BE2C (cell line): ENCODE measurements at regions not wholly inside any gene's neighbourhood (a gene's known extent, or its start where the extent isn't known, plus 50 kb on each side); places are given as distances from the start of the nearest gene placed in this dataset.
"Not testable (repeated sequence)": the region's sequence is repeated elsewhere in the genome, so short reads cannot be mapped to it uniquely, and the experiment has no call there.

Experiments used
- DNase-seq: peaks from one replicate; pipeline ENCODE4 v3.0.0-alpha.2; 2020
- H3K27me3 ChIP-seq: fragments of 250-450 bp; sonication (Bioruptor Pico); 2 replicates; pipeline ENCODE4 v1.5.1; 2020; ENCODE audit warnings: mild to moderate bottlenecking
- H3K36me3 ChIP-seq: fragments of 250-450 bp; sonication (Bioruptor Pico); 2 replicates; pipeline ENCODE4 v1.5.1; 2020; ENCODE audit warnings: mild to moderate bottlenecking
- H3K4me1 ChIP-seq: fragments of 250-450 bp; sonication (Bioruptor Pico); 2 replicates; pipeline ENCODE4 v1.5.1; 2020
- H3K4me3 ChIP-seq: 2 replicates; pipeline ENCODE4 v1.5.1; 2011; ENCODE audit warnings: low read depth, low read length
- H3K9me3 ChIP-seq: fragments of 250-450 bp; sonication (Bioruptor Pico); 2 replicates; pipeline ENCODE4 v1.5.1; 2020
- TF ChIP-seq, protein P1 (sequence below): IDR thresholded peaks from 2 replicates; pipeline ENCODE4 v1.5.1; 2012; ENCODE audit warnings: mild to moderate bottlenecking, low read depth, low read length

DNA sequence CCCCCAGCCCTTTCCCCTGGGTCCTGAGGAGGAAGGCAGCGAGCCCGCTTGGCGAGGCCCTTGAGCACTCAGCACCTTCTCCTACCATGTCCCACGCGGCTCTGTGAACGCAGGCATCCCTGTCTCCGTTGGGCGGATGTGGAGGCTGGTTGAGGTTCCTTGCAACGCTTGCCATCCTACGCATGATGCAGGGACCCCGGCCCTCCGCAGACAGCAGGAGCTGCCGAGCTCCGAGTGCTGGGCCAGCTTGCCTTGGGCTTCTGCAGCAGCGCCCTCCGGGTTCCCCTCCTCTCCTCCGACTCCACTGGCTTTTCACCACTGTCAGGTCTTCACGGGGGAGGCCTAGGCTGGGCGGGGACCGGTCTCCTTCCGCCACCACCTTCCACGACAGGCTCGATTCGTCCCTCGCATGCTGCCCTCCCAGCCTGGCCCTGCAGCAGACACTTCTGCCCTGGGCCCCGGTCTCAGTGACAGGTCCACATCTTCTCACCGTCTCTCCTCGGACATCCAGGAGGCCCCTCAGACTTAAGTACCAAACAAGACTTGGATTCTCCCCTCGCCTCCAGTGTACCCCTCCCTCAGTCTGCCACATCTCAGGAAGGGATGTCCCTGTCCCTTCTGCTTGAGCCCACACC, 67.6 kb upstream of the HGFAC start:
- no peak overlapping the region for H3K4me3 ChIP-seq
- H3K27me3 ChIP-seq = no peaks in the 10 kb centered on the region
- no peaks in the 10 kb centered on the region for H3K36me3 ChIP-seq
- H3K4me1 ChIP-seq = peaks cover 6% of the 10 kb centered on the region
- no peak for DNase-seq
- TF ChIP-seq, protein P1, sequence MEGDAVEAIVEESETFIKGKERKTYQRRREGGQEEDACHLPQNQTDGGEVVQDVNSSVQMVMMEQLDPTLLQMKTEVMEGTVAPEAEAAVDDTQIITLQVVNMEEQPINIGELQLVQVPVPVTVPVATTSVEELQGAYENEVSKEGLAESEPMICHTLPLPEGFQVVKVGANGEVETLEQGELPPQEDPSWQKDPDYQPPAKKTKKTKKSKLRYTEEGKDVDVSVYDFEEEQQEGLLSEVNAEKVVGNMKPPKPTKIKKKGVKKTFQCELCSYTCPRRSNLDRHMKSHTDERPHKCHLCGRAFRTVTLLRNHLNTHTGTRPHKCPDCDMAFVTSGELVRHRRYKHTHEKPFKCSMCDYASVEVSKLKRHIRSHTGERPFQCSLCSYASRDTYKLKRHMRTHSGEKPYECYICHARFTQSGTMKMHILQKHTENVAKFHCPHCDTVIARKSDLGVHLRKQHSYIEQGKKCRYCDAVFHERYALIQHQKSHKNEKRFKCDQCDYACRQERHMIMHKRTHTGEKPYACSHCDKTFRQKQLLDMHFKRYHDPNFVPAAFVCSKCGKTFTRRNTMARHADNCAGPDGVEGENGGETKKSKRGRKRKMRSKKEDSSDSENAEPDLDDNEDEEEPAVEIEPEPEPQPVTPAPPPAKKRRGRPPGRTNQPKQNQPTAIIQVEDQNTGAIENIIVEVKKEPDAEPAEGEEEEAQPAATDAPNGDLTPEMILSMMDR = no peak
- no peaks in the 10 kb centered on the region for H3K9me3 ChIP-seq

DNA sequence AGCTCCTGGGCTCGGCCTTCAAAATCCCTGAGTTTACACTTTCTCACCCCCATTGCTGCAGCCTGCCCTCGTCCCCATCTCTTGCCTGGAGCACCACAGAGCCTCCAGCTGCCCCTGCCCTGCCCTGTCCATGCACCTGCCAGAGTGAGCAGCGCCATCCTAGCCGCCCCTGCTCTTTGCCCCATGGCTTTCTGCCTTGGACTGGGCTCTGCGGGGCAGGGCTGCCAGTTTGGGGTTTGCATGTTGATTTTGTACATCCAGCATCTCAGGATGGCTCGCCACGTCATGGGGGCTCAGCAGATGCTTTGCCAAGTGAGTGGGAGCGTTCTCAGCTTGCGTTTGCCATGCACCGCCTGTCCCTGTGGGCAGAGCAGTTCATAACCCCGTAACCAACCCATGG, 67.1 kb upstream of the HGFAC start:
- peaks cover under 1% of the 10 kb centered on the region for H3K4me1 ChIP-seq
- H3K36me3 ChIP-seq = no peaks in the 10 kb centered on the region
- no peaks in the 10 kb centered on the region; the same call in 1 of the 2 replicates for H3K27me3 ChIP-seq
- TF ChIP-seq, protein P1 = no peak
- H3K4me3 ChIP-seq = no peak overlapping the region
- H3K9me3 ChIP-seq = no peaks in the 10 kb centered on the region
- DNase-seq = no peak

DNA sequence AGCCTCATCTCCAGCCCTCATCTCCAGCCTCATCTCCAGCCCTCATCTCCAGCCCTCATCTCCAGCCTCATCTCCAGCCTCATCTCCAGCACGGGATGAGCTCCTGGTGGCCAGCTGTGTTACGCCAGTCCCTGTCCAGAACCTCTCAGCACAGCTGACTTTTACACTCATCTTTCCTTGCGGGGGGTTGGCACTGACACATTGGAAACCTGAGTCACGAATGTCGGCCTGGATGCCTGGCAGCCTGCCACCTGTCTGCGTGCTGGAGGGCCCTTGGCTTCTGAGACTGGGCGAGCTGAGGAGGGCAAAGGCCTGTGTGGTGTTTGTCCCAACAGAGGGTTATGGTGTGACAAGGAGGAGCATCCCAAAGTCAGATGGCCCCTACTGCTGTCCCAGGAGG, 66.1 kb upstream of the HGFAC start:
- H3K4me1 ChIP-seq = no peaks in the 10 kb centered on the region; the same call in 1 of the 2 replicates
- no peaks in the 10 kb centered on the region for H3K36me3 ChIP-seq
- TF ChIP-seq, protein P1 = no peak
- no peaks in the 10 kb centered on the region; the same call in 1 of the 2 replicates for H3K27me3 ChIP-seq
- H3K9me3 ChIP-seq = no peaks in the 10 kb centered on the region
- no peak overlapping the region for H3K4me3 ChIP-seq
- peak; percentile 50 for DNase-seq

DNA sequence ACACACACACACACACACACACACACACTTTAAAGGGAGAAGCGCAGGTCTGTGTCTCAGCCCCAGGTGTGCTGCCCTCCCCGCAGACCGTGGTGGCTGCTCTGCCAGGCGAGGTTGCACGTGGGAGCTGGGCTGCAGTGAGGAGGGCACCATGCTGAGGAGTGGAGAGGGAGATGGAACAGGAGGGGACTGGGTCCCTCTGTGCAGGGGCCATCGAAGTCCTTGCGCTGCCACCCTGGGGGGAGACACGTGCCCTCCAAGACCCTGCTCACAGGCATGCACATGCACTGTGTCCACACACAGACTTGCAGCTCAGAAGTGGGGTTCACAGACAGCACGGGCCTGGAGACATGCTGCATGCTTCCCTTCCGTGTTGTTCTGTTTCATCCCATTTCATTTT, 65.5 kb upstream of the HGFAC start:
- Histone ChIP-seq H3K4me1 (no peaks in the 10 kb centered on the region; the same call in 1 of the 2 replicates), H3K36me3 (no peaks in the 10 kb centered on the region), H3K4me3 (no peak overlapping the region), H3K27me3 (no peaks in the 10 kb centered on the region; the same call in 1 of the 2 replicates), H3K9me3 (no peaks in the 10 kb centered on the region)
- DNase-seq = no peak
- TF ChIP-seq, protein P1 = no peak

DNA sequence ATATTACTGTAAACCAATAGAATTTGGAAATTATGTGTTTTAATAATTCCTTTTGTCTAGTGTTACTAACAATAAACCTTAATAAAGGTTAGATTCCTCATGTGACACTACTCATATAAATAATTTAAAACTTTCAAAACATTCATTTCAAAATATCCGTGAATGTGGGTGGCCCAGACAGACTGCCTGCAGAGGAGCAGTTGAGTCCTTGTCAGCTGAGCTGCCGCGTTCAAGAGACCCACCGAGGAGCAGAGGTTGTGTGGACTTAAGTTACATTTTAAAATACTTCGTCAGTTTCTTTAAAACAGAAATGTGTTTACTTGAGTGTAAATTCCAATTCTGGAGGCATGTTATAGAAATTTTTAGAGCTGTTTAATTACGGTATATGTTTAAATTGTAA, 64.2 kb upstream of the HGFAC start:
- Histone ChIP-seq H3K9me3 (no peaks in the 10 kb centered on the region), H3K4me3 (no peak overlapping the region), H3K36me3 (no peaks in the 10 kb centered on the region), H3K27me3 (no peaks in the 10 kb centered on the region; the same call in 1 of the 2 replicates), H3K4me1 (no peaks in the 10 kb centered on the region; the same call in 1 of the 2 replicates)
- TF ChIP-seq, protein P1 = no peak
- DNase-seq = no peak

DNA sequence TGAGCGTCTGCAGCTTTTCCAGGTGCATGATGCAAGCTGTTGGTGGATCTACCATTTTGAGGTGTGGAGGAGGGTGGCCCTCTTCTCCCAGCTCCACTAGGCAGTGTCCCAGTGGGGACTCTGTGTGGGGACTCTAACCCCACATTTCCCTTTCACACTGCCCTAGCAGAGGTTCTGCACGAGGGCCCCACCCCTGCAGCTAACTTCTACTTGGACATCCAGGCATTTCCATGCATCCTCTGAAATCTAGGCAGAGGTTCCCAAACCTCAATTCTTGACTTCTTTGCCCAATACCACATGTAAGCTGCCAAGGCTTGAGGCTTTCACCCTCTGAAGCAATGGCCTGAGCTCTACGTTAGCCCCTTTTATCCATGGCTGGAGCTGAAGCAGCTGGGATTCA, 61.4 kb upstream of the HGFAC start:
- not testable (repeated sequence) for H3K9me3 ChIP-seq, H3K36me3 ChIP-seq, DNase-seq, H3K27me3 ChIP-seq, H3K4me1 ChIP-seq, H3K4me3 ChIP-seq

DNA sequence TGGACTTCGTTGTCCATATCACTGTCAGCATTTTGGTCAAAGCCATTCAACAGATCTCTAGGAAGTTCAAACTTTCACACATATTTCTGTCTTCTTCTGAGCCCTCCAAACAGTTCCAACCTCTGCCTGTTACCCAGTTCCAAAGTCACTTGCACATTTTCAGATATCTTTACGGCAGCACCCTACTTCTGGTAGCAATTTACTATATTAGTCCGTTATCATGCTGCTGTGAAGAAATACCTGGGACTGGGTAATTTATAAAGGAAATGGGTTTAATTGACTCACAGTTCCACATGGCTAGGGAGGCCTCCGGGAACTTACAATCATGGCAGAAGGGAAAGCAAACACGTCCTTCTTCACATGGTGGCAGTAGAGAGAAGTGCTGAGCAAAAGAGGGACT, 60.6 kb upstream of the HGFAC start:
- not testable (repeated sequence) for H3K27me3 ChIP-seq, H3K4me3 ChIP-seq, H3K9me3 ChIP-seq, DNase-seq, H3K36me3 ChIP-seq, H3K4me1 ChIP-seq
